Duodenal mucosa (tissue), 2 donors: ENCODE measurements at regions not wholly inside any gene's neighbourhood (a gene's known extent, or its start where the extent isn't known, plus 50 kb on each side); places are given as distances from the start of the nearest gene placed in this dataset.

ENCODE experiments used
- H3K27ac ChIP-seq: one replicate; pipeline ENCODE4 v1.7.0; 2013; ENCODE audit warnings: low read depth, low read length
- H3K27me3 ChIP-seq, 2 donors: one replicate each; pipeline ENCODE4 v1.7.0; 2013; ENCODE audit warnings: low read length in 2 of 2, control low read depth in 1 of 2; ENCODE audit not compliant: insufficient read depth in 2 of 2, control insufficient read depth in 1 of 2
- H3K36me3 ChIP-seq, 2 donors: one replicate each; pipeline ENCODE4 v1.7.0; 2013; ENCODE audit warnings: low read length in 2 of 2, control low read depth in 1 of 2; ENCODE audit not compliant: insufficient read depth in 2 of 2, control insufficient read depth in 1 of 2
- H3K4me1 ChIP-seq, 2 donors: one replicate each; pipeline ENCODE4 v1.7.0; 2013; ENCODE audit warnings: low read length in 2 of 2, control low read depth in 1 of 2; ENCODE audit not compliant: insufficient read depth in 2 of 2, control insufficient read depth in 1 of 2
- H3K4me3 ChIP-seq, 2 donors: one replicate each; pipeline ENCODE4 v1.7.0; 2013; ENCODE audit warnings: low read length in 2 of 2, low read depth in 1 of 2
- H3K9ac ChIP-seq, 2 donors: one replicate each; pipeline ENCODE4 v1.7.0; 2013; ENCODE audit warnings: low read length in 2 of 2, low read depth in 1 of 2
- H3K9me3 ChIP-seq, 2 donors: one replicate each; pipeline ENCODE4 v1.7.0; 2013; ENCODE audit warnings: low read length in 2 of 2, control low read depth in 1 of 2; ENCODE audit not compliant: control insufficient read depth in 1 of 2

- Histone ChIP-seq H3K27me3 (no peaks in the 10 kb centered on the region), H3K27ac (no peak overlapping the region), H3K36me3 (no peaks in the 10 kb centered on the region), H3K4me3 (no peak overlapping the region), H3K4me1 (no peaks in the 10 kb centered on the region), H3K9me3 (peaks cover 0 to 5% of the 10 kb centered on the region in 2 donors), H3K9ac (no peak overlapping the region)
These were observed 159.9 kb upstream of the PDGFD start for GRCh38 chr11:104323841-104324240.

- Histone ChIP-seq H3K4me1 (no peaks in the 10 kb centered on the region), H3K36me3 (no peaks in the 10 kb centered on the region), H3K9me3 (peaks cover 0 to 5% of the 10 kb centered on the region in 2 donors), H3K4me3 (no peak overlapping the region), H3K27me3 (no peaks in the 10 kb centered on the region), H3K27ac (no peak overlapping the region), H3K9ac (no peak overlapping the region)
These were observed 158.7 kb upstream of the PDGFD start for GRCh38 chr11:104322696-104323095.

- Histone ChIP-seq H3K27ac (no peak overlapping the region), H3K9ac (no peak overlapping the region), H3K4me1 (no peaks in the 10 kb centered on the region), H3K36me3 (no peaks in the 10 kb centered on the region), H3K4me3 (no peak overlapping the region), H3K27me3 (no peaks in the 10 kb centered on the region), H3K9me3 (peaks cover 0 to 9% of the 10 kb centered on the region in 2 donors)
These were observed 157.0 kb upstream of the PDGFD start for GRCh38 chr11:104320956-104321355.

- H3K4me3 ChIP-seq, result no peak overlapping the region
- H3K9ac ChIP-seq, result no peak overlapping the region
- H3K27me3 ChIP-seq, result no peaks in the 10 kb centered on the region
- H3K36me3 ChIP-seq, result no peaks in the 10 kb centered on the region
- H3K27ac ChIP-seq, result no peak overlapping the region
- H3K4me1 ChIP-seq, result no peaks in the 10 kb centered on the region
- H3K9me3 ChIP-seq, result peaks cover 0 to 4% of the 10 kb centered on the region in 2 donors
These were observed 156.2 kb upstream of the PDGFD start for GRCh38 chr11:104320097-104320496.

- H3K27me3 ChIP-seq, result no peaks in the 10 kb centered on the region
- H3K36me3 ChIP-seq, result no peaks in the 10 kb centered on the region
- H3K9me3 ChIP-seq, result peaks cover 0 to 4% of the 10 kb centered on the region in 2 donors
- no peaks in the 10 kb centered on the region for H3K4me1 ChIP-seq
- H3K9ac ChIP-seq, result no peak overlapping the region
- no peak overlapping the region for H3K27ac ChIP-seq
- no peak overlapping the region for H3K4me3 ChIP-seq
These were observed 155.4 kb upstream of the PDGFD start for GRCh38 chr11:104319396-104319795.

- no peak overlapping the region for H3K4me3 ChIP-seq
- H3K36me3 ChIP-seq, result no peaks in the 10 kb centered on the region
- H3K4me1 ChIP-seq, result no peaks in the 10 kb centered on the region
- H3K9me3 ChIP-seq, result no peaks in the 10 kb centered on the region
- no peak overlapping the region for H3K9ac ChIP-seq
- no peaks in the 10 kb centered on the region for H3K27me3 ChIP-seq
- H3K27ac ChIP-seq, result no peak overlapping the region
These were observed 143.0 kb upstream of the PDGFD start for GRCh38 chr11:104306862-104307474.

- H3K9me3 ChIP-seq, result no peaks in the 10 kb centered on the region
- no peaks in the 10 kb centered on the region for H3K4me1 ChIP-seq
- no peaks in the 10 kb centered on the region for H3K36me3 ChIP-seq
- H3K9ac ChIP-seq, result no peak overlapping the region
- H3K4me3 ChIP-seq, result no peak overlapping the region
- no peak overlapping the region for H3K27ac ChIP-seq
- no peaks in the 10 kb centered on the region for H3K27me3 ChIP-seq
These were observed 137.8 kb upstream of the PDGFD start for GRCh38 chr11:104301776-104302175.

- Histone ChIP-seq H3K9ac (no peak overlapping the region), H3K4me3 (no peak overlapping the region), H3K36me3 (no peaks in the 10 kb centered on the region), H3K27ac (no peak overlapping the region), H3K9me3 (no peaks in the 10 kb centered on the region), H3K4me1 (no peaks in the 10 kb centered on the region), H3K27me3 (no peaks in the 10 kb centered on the region)
These were observed 127.7 kb upstream of the PDGFD start for GRCh38 chr11:104291646-104292045.

GRCh38 chr11:104286129-104286528 lies 122.2 kb upstream of the PDGFD start:
- no peak overlapping the region for H3K4me3 ChIP-seq
- no peak overlapping the region for H3K27ac ChIP-seq
- no peak overlapping the region for H3K9ac ChIP-seq
- no peaks in the 10 kb centered on the region for H3K9me3 ChIP-seq
- no peaks in the 10 kb centered on the region for H3K36me3 ChIP-seq
- H3K4me1 ChIP-seq, result no peaks in the 10 kb centered on the region
- no peaks in the 10 kb centered on the region for H3K27me3 ChIP-seq

GRCh38 chr11:104279587-104279986 lies 115.6 kb upstream of the PDGFD start:
- Histone ChIP-seq H3K27ac (no peak overlapping the region), H3K27me3 (no peaks in the 10 kb centered on the region), H3K36me3 (no peaks in the 10 kb centered on the region), H3K4me3 (no peak overlapping the region), H3K9ac (no peak overlapping the region), H3K4me1 (no peaks in the 10 kb centered on the region), H3K9me3 (no peaks in the 10 kb centered on the region)

GRCh38 chr11:104275992-104276391 lies 112.0 kb upstream of the PDGFD start:
- no peak overlapping the region for H3K4me3 ChIP-seq
- H3K27me3 ChIP-seq, result no peaks in the 10 kb centered on the region
- H3K9ac ChIP-seq, result no peak overlapping the region
- H3K4me1 ChIP-seq, result no peaks in the 10 kb centered on the region
- H3K9me3 ChIP-seq, result no peaks in the 10 kb centered on the region
- no peak overlapping the region for H3K27ac ChIP-seq
- no peaks in the 10 kb centered on the region for H3K36me3 ChIP-seq
